ENCODE measurements at regions not wholly inside any gene's neighbourhood (a gene's known extent, or its start where the extent isn't known, plus 50 kb on each side); places are given as distances from the start of the nearest gene placed in this dataset.

GRCh38 chr5:103424026-103424425, 138.6 kb downstream of the NUDT12 start:
- TF ChIP-seq CTCF (IDR thresholded peaks at IDR 0.05 in 4 of 5, conservative IDR thresholded peaks at IDR 0.05 in 1 of 5) (no peak), POLR2A (IDR thresholded peaks at IDR 0.05) (no peak)

Data from gastrocnemius medialis (tissue), 4 donors.